ENCODE measurements at regions not wholly inside any gene's neighbourhood (a gene's known extent, or its start where the extent isn't known, plus 50 kb on each side); places are given as distances from the start of the nearest gene placed in this dataset.
"Not testable (repeated sequence)": the region's sequence is repeated elsewhere in the genome, so short reads cannot be mapped to it uniquely, and the experiment has no call there.

DNA sequence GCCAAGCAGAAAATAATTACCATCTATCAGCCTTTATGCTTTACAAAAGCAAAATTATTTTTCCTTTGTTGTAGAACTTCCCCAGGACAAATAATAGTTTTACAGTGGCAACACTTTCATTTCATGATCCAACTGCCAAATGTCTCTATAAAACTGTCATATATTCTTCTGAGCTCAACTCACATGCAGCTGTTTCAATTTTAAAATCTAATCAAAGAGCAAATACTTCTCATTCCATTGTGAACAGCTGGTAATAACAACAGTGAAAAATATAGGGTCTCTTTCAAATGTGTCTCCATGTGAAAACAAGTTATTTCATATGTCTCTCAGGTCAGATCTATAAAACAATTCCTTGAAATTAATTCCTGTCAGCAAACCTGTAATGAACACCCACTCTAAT lies 270.6 kb upstream of the SLC7A11 start:
- no peak for DNase-seq (ENCODE audit: low read depth, low spot score)

DNA sequence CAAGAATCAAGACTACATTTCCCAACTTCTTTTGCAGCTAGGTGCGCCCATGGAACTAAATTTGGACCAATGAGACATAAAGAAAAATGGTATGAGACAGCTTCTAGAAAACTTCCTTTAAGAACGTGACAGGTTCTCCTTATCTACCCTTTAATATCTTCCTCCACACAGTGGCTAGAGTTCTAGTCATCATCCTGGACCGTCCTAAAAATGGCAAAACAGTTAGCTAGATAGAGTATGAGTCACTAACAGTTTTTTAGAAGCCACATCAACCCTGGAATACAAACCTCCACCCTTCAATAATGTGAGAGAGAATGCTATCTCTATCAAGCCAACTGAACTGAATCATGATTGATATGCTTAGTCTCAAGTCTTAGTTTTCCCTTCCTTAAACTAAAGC lies 267.9 kb upstream of the SLC7A11 start:
- no peak for DNase-seq (ENCODE audit: low read depth, low spot score)

More for the DNA sequence above, 270.6 kb upstream of the SLC7A11 start:
- H3K4me3 ChIP-seq (ENCODE audit: low read length): no peak overlapping the region

DNA sequence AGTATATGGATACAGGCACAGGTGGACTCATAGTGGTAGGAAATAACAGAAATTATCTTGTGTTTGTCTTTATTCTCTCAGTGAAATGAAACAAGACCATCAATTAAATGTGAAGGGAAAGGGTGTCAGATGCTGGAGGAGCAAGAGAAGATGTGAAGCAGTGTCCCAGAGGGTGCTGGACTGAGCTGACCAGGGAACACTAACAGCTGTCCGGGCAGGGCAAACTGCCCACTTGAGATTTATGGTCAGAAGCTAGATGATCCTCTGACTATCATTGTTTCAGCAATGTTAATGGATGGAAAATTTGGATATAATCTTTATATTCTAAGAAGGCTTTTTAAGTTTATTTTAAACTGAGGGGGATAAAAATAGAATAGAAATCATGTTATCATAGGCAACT lies 267.2 kb upstream of the SLC7A11 start:
- DNase-seq (ENCODE audit: low read depth, low spot score): no peak

More for the DNA sequence above, 267.9 kb upstream of the SLC7A11 start:
- no peak overlapping the region for H3K4me3 ChIP-seq (ENCODE audit: low read length)

DNA sequence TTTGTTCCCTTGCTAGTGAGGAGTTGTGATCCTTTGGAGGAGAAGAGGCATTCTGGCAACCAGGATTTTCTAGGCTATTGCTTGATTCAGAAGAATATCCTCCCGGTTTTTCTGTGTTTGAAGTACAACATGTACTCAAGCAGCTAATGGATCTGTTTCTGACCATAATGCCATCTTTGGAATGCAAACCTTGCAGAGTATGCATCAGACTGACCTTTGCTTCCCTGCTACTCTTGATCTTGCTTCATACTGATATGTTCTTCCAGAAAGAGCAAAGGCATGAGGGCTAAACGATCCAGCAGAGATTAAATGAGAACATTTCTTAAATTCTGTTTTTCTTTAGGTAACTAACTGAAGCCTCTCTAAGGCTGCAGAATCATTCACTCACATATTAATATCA lies 265.4 kb upstream of the SLC7A11 start:
- no peak for DNase-seq (ENCODE audit: low read depth, low spot score)
- H3K4me3 ChIP-seq (ENCODE audit: low read length): no peak overlapping the region

More for the DNA sequence above, 267.2 kb upstream of the SLC7A11 start:
- no peak overlapping the region for H3K4me3 ChIP-seq (ENCODE audit: low read length)

DNA sequence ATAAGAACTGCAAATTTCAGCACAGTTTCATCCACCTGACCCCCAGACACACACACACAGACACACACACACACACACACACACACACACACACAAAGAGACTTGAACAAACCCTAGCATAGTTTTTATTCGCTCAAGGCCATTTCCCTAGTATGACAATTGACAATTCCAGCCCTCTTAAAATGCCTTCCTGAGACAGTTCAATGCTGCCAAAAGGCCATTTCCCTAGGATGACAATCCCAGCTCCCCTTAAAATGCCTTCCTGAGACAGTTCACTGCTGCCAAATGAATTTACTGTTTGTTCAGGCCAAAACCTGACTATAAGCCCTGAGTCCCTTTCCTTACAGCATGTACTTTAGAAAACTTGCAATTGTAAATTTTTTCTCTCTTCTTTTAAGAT lies 259.5 kb upstream of the SLC7A11 start:
- H3K4me3 ChIP-seq (ENCODE audit: low read length): no peak overlapping the region
- no peak for DNase-seq (ENCODE audit: low read depth, low spot score)

DNA sequence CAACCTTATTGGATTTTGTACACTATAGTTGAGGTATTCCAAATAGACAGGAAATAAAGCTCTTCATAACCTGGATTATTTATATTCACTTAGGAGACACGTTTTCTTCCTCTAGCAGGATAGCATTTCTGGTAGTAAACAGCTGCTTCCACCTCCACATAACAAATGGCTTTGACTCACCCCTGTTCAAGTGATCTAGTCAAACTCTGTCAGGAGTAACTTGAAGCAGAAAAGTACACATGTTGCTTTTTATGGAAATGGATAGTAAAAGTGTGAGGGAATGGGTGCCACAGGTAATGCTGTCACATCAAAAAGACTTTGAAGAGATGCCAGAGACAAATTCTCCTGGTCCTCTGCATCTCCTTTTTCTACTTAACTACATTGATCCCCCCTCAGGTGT lies 258.7 kb upstream of the SLC7A11 start:
- DNase-seq (ENCODE audit: low read depth, low spot score): no peak
- no peak overlapping the region for H3K4me3 ChIP-seq (ENCODE audit: low read length)

DNA sequence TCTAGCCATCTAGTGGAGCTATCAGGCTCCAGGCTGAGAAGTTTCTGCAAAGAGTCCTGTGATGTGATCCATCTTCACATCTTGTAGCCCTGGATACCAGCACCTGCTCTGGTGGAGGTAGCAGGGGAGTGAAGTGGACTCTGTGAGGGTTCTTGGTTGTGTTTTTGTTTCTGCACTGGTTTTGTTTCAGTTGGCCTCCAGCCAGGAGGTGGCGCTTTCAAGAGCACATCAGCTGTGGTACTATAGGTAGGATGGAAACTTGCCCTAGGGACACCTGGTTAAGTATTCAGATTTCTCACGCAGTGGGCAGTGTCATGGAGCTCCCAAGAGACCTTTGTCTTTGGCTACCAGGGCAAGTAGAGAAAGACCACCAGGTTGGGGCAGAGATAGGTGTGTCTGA lies 257.5 kb upstream of the SLC7A11 start:
- no peak overlapping the region for H3K4me3 ChIP-seq (ENCODE audit: low read length)
- DNase-seq (ENCODE audit: low read depth, low spot score): peak; percentile 4

DNA sequence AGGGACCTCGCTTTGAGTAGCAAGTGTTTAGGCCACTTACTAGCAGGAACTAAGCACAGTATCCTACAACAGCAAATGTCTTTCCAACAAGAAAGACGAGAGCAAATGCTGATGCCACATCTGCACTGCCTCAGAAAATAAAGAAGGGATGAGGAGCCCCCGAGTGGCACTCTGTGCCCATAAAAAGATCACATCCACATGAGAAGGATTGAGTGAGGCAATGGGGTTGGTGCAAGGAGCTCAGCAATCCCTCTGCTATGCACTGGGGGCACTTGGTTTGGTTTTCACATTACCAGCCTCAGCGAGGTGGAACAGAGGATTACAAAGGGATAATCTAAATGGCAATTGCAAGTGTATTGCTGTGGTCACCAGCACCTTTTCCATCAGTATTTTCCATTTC lies 252.8 kb upstream of the SLC7A11 start:
- peak; percentile 69 for DNase-seq (ENCODE audit: low read depth, low spot score)
- no peak overlapping the region for H3K4me3 ChIP-seq (ENCODE audit: low read length)

DNA sequence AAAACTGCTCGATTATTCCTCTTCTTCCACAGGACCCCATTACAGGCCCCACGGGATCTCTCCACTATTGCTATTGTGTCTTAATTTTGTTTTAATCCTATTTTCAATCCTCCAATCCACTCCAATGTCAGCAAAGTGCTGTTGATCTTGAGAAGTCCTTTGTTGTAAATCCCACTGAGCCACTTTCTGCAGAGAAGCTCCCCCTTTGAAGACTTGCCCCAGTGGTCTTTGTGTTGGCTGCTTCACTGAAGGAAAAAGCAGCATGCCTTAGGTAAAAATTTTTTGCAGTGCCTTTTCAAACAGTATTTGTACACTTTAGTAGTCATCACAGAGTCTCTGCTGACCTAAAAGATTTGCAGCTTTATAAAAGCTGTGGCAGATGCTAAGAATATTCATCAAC lies 252.0 kb upstream of the SLC7A11 start:
- no peak overlapping the region for H3K4me3 ChIP-seq (ENCODE audit: low read length)
- no peak for DNase-seq (ENCODE audit: low read depth, low spot score)

DNA sequence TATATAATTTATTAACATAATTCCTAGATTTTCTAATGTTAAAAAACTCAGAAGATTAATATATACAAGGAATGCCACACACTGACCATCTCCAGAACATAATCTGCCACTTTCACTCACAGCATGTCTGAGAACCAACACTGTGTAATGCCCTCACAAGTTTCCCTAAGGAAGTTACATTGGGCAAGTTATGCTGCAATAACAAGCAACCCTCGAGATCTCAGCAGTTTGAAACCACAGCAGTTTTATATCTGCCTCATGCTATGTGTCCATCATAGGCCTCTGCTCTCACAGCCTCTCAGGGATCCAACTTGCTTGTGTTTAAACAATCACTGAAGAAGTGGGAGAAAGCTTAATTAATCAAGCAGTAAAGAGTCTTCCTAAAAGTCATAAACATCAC lies 250.0 kb upstream of the SLC7A11 start:
- H3K4me3 ChIP-seq (ENCODE audit: low read length): no peak overlapping the region
- DNase-seq (ENCODE audit: low read depth, low spot score): no peak

DNA sequence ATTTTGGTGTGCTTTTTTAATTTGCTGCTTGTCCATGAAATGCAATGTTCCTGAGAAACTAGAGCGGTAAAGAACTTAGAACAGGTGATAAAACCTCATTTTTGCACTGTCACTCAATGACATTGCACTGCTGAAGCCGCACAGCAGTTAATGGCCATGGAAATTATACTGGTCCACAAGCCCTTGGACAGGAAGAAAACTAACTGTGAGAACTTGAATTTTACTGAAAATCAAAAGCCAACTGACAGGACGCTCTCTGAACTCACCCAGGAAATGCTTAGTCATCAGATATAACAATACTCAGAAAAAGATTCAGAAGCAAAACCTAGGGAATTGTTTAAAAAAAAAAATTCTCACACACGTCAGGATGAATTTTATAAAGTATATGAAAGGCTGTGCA lies 246.4 kb upstream of the SLC7A11 start:
- DNase-seq (ENCODE audit: low read depth, low spot score): no peak
- H3K4me3 ChIP-seq (ENCODE audit: low read length): no peak overlapping the region

DNA sequence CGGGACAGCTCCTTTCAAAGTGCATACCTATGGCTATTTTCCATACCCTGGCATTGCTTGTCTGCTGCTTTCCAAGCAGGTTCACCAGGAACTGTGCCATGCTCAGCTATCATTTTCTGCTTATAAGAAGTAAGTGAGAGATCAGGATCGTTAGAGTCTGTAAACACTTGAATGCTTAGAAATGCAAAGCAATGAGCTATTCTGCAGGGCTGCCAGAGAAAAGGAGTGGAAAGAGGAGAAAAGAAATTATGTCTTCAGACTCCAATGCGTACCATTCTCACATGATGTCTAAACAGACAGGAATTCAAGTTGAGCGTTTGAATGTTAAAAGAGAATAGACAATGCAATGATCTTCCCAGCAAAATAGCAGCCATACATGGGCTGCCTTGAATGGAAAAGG lies 245.5 kb upstream of the SLC7A11 start:
- no peak overlapping the region for H3K4me3 ChIP-seq (ENCODE audit: low read length)
- DNase-seq (ENCODE audit: low read depth, low spot score): no peak

DNA sequence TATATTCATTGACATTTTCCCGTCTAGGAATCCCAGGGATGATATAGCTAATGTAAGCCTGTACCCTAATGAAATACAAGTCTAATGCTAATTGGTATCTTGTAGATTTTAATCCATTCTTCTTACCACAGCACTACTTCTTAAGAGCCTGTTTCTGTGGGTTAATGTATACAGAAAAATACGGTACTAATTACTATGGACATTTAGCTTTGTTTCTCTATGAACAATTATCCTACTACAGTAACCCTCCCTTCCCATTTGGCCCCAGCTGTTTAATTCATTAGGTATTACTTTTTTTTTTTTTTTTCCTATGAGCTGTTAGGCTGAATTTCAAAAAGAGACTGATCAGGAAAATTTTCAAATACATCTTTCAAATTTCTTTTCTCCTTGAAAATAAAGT lies 245.1 kb upstream of the SLC7A11 start:
- no peak for DNase-seq (ENCODE audit: low read depth, low spot score)
- H3K4me3 ChIP-seq (ENCODE audit: low read length): no peak overlapping the region

DNA sequence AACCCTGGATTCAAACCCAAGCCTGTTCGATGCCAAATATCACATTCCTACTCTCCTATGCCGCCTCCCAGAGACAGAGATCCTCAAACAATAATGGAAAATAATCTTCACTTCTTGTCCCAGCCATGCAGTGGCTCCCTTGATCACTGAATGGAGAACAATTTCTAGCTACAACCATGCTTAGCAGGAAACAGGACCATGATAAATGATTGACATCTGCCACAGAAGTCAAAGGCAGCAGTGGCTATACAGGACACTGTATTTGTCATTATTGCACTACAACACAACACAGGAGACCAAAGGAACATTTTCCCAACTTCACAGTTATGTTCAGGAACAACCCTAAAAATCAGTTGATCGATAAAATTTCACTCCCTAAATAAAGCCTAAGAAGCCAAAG lies 243.3 kb upstream of the SLC7A11 start:
- no peak overlapping the region for H3K4me3 ChIP-seq (ENCODE audit: low read length)
- DNase-seq (ENCODE audit: low read depth, low spot score): no peak

DNA sequence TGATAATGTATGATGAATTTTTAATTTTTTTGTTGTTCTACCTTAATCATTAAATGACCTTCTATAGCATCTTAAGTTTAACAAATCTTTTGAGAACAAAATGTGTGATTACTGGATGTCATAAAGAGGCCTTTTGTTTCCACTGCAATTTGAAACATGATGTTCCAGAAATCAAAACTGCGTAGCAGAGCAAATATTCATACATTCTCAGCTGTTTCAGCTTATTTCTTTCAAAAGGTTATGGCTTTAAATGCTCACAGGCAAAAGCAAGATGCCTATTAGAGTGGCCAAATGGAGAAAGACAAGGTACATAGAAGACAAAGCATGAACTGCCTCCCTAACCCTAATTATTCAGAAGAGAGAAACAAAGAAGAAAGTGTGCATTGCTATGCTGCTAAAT lies 233.0 kb upstream of the SLC7A11 start:
- DNase-seq (ENCODE audit: low read depth, low spot score): no peak
- no peak overlapping the region for H3K4me3 ChIP-seq (ENCODE audit: low read length)

DNA sequence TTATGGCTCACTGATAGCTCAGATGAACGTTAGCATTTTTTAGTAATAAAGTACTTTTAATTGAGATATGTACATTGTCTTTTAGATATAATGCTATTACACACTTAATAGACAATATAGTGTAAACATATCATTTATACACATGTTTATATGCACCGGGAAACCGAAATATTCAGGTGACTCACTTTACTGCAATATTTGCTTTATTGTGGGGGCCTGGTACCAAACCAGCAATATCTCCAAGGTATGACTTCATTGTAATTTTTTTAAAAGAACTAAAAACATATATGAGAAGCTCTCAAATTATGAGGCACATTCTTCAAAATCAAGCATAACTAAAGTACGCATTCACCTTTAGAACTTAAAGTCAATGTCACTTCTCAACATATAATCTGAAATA lies 231.2 kb upstream of the SLC7A11 start:
- no peak overlapping the region for H3K4me3 ChIP-seq (ENCODE audit: low read length)

DNA sequence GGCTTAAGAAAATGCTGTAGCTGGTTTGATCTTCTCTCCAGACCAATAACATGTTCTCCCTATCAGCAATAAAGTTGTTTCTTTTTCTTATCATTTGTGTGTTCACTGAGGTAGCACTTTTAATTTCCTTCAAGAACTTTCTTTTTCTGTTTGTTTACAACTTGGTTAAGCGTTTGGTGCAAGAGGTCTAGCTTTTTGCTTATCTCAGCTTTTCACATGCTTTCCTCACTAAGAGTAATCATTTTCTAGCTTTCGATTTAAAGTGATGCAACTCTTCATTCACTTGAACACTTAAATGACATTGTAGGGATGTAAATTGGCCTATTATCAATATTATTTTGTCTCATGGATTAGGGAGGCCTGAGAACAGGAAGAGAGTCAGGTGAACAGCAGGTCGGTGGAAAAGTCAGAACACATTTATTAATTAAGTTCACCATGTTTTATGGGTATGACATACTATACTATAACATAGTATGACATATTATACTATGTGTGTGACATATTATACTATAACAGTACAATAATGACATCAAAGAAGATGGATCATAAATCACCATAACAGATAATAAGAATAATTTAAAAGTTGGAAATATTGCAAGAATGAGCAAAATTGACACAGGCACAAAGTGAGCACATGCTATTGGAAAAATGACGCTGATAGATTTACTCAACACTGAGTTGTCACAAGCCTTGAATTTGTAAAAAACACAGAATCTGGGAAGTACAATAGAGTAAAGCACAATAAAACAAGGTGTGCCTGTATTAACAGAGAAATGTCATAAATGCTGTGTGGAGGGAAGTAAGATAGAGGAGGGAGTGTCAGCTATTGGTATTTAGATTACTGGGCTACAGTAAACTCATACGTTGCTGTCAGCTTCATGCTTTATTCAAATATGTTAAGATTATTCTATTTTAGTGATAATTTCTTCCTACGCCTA lies 218.6 kb upstream of the SLC7A11 start:
- no peak overlapping the region for H3K4me3 ChIP-seq (ENCODE audit: low read length)
- no peak for DNase-seq (ENCODE audit: low read depth, low spot score)

More for the DNA sequence above, 231.2 kb upstream of the SLC7A11 start:
- DNase-seq (ENCODE audit: low read depth, low spot score): no peak

DNA sequence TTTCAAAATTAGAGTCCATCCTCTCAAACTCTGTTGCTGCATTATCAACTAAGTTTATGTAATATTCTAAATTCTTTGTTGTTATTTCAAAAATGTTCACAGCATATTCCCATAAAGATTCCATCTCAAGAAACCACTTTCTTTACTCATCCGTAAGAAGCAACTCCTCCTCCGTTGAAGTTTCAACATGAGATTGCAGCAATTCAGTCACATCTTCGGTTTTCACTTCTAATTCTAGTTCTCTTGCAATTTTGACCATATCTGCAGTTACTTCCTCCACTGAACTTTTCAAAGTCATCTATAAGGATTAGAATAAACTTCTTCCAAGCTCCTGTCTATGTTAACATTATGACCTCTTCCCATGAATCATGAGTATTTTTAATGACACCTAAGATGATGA lies 216.6 kb upstream of the SLC7A11 start:
- no peak for DNase-seq (ENCODE audit: low read depth, low spot score)
- H3K4me3 ChIP-seq (ENCODE audit: low read length): no peak overlapping the region

DNA sequence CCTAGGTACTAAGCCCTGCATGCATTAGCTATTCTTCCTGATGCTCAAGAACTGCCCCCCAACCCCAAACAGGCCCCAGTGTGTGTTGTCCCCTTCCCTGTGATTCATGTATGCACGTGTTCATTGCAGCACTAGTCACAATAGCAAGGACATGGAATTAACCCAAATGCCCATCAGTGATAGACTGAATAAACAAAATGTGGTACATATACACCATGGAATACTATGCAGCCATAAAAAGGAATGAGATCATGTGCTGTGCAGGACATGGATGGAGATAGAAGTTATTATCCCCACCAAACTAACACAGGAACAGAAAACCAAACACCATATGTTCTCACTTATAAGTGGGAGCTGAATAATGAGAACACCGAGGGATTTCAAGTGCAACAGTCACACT lies 214.2 kb upstream of the SLC7A11 start:
- H3K4me3 ChIP-seq (ENCODE audit: low read length); DNase-seq (ENCODE audit: low read depth, low spot score): not testable (repeated sequence)

DNA sequence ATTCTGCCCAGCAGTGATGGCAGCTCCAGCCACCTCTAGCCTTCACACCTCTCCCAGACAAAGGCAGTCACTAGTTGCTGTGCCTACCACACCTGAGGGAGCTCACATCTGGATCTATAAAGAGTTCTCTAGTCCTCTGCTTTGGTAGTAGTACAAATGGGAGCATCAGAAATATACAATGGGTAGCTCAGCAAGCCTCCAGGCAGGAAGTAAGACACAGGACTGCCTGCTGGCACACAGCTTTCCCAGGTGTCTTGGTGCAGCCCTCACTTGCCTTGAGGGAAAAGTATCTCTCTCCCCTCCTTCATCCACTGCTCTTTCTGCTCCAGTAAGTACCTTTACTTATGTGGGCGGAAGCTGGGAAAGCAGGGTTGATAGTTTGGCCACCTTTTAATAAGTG lies 212.9 kb upstream of the SLC7A11 start:
- no peak for DNase-seq (ENCODE audit: low read depth, low spot score)
- H3K4me3 ChIP-seq (ENCODE audit: low read length): no peak overlapping the region

DNA sequence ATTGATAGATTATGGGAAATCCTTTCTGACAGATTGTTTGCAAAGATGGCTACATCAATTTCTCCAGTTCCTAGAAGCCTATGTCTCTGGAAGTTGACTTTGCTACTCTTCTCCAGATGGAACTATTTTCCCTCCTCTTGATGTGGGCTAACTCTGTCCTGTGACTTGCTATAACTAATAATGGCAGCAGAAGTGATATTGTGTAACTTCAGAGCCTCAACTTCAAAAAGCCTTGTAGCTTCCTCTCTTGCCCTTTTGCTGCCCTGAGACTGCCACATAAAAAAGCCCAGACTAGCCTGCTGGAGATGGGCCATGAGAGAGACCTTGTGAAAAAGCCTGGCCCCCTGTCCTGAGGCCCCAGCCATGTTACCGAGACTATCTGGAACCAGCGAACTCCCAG lies 210.7 kb upstream of the SLC7A11 start:
- no peak for DNase-seq (ENCODE audit: low read depth, low spot score)
- H3K4me3 ChIP-seq (ENCODE audit: low read length): no peak overlapping the region

Data from Jurkat, Clone E6-1 (cell line).